ENCODE measurements at regions not wholly inside any gene's neighbourhood (a gene's known extent, or its start where the extent isn't known, plus 50 kb on each side); places are given as distances from the start of the nearest gene placed in this dataset.

GRCh38 chr9:107782789-107783188 lies 293.2 kb upstream of the KLF4 start:
- Histone ChIP-seq H3K36me3 (ENCODE audit: control insufficient read depth in 2 of 2, insufficient read depth in 1 of 2, low read length in 2 of 2) (no peaks in the 10 kb centered on the region), H3K27ac (ENCODE audit: extremely low read depth, low read depth, low read length) (no peak overlapping the region), H3K9me3 (ENCODE audit: control insufficient read depth, insufficient read depth, low read depth, low read length) (no peaks in the 10 kb centered on the region), H3K4me3 (ENCODE audit: low read depth, low read length) (no peak overlapping the region), H3K4me1 (ENCODE audit: control insufficient read depth, insufficient read depth, low read length) (no peaks in the 10 kb centered on the region)
- POLR2A ChIA-PET = no interaction called here
- CTCF ChIA-PET = no interaction called here
- TF ChIP-seq BCL11A (tag by site-specific recombination; IDR thresholded peaks at IDR 0.05; ENCODE audit: low read depth) = no peak
- TF ChIP-seq ZNF747 (tag by site-specific recombination; IDR thresholded peaks at IDR 0.05) = no peak
- no peak for TF ChIP-seq ZNF114 (tag by site-specific recombination; IDR thresholded peaks at IDR 0.05)
- no peak for TF ChIP-seq ZBTB17 (tag by site-specific recombination; IDR thresholded peaks at IDR 0.05)
- TF ChIP-seq ZNF510 (tag by site-specific recombination; IDR thresholded peaks at IDR 0.05; ENCODE audit: insufficient replicate concordance) = no peak
- TF ChIP-seq ZBTB6 (tag by site-specific recombination; IDR thresholded peaks at IDR 0.05) = no peak

DNA sequence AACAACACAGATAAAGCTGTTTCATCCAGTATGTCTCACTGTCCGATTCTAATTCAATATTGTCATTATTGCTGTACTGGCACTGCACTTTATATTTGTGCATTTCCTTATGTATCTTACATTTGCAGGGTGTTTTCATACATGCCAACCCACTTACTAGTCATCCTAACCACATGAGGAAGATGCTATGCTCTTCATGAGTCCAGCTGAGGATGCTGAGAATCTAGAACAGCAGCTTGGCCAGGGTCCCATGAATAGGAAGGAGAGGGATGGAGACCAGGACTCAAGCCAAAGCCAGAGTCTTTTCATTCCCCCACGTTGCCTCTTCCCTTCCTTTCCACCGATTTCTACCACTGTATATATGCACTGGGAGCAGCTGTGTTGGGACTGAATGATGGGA lies 292.8 kb upstream of the KLF4 start:
- H3K27ac ChIP-seq (ENCODE audit: extremely low read depth, low read depth, low read length) = no peak overlapping the region
- POLR2A ChIA-PET = no interaction called here

More for the DNA sequence above, 292.8 kb upstream of the KLF4 start:
- TF ChIP-seq ZNF274 (IDR thresholded peaks at IDR 0.05; ENCODE audit: low read length) (no peak), ZNF274 (tag by site-specific recombination; IDR thresholded peaks at IDR 0.05; ENCODE audit: borderline replicate concordance) (no peak), ZNF202 (tag by site-specific recombination; IDR thresholded peaks at IDR 0.05; ENCODE audit: borderline replicate concordance) (no peak), ZNF792 (tag by site-specific recombination; IDR thresholded peaks at IDR 0.05) (no peak), ZNF266 (tag by site-specific recombination; IDR thresholded peaks at IDR 0.05; ENCODE audit: low read depth) (no peak), ZEB2 (tag by site-specific recombination; IDR thresholded peaks at IDR 0.05) (no peak), ZNF561 (tag by site-specific recombination; IDR thresholded peaks at IDR 0.05; ENCODE audit: borderline replicate concordance) (no peak), ZNF549 (tag by site-specific recombination; IDR thresholded peaks at IDR 0.05) (no peak), ZNF596 (tag by site-specific recombination; IDR thresholded peaks at IDR 0.05) (no peak), ZNF248 (tag by site-specific recombination; IDR thresholded peaks at IDR 0.05) (no peak), GLIS2 (tag by site-specific recombination; IDR thresholded peaks at IDR 0.05) (no peak), ZSCAN23 (tag by site-specific recombination; IDR thresholded peaks at IDR 0.05) (no peak), KLF17 (tag by site-specific recombination; IDR thresholded peaks at IDR 0.05) (no peak), ZNF513 (tag by site-specific recombination; IDR thresholded peaks at IDR 0.05) (no peak), SCRT2 (tag by site-specific recombination; IDR thresholded peaks at IDR 0.05) (no peak), ZNF302 (tag by site-specific recombination; IDR thresholded peaks at IDR 0.05; ENCODE audit: low read depth) (no peak)
- TF ChIP-seq, protein P1, sequence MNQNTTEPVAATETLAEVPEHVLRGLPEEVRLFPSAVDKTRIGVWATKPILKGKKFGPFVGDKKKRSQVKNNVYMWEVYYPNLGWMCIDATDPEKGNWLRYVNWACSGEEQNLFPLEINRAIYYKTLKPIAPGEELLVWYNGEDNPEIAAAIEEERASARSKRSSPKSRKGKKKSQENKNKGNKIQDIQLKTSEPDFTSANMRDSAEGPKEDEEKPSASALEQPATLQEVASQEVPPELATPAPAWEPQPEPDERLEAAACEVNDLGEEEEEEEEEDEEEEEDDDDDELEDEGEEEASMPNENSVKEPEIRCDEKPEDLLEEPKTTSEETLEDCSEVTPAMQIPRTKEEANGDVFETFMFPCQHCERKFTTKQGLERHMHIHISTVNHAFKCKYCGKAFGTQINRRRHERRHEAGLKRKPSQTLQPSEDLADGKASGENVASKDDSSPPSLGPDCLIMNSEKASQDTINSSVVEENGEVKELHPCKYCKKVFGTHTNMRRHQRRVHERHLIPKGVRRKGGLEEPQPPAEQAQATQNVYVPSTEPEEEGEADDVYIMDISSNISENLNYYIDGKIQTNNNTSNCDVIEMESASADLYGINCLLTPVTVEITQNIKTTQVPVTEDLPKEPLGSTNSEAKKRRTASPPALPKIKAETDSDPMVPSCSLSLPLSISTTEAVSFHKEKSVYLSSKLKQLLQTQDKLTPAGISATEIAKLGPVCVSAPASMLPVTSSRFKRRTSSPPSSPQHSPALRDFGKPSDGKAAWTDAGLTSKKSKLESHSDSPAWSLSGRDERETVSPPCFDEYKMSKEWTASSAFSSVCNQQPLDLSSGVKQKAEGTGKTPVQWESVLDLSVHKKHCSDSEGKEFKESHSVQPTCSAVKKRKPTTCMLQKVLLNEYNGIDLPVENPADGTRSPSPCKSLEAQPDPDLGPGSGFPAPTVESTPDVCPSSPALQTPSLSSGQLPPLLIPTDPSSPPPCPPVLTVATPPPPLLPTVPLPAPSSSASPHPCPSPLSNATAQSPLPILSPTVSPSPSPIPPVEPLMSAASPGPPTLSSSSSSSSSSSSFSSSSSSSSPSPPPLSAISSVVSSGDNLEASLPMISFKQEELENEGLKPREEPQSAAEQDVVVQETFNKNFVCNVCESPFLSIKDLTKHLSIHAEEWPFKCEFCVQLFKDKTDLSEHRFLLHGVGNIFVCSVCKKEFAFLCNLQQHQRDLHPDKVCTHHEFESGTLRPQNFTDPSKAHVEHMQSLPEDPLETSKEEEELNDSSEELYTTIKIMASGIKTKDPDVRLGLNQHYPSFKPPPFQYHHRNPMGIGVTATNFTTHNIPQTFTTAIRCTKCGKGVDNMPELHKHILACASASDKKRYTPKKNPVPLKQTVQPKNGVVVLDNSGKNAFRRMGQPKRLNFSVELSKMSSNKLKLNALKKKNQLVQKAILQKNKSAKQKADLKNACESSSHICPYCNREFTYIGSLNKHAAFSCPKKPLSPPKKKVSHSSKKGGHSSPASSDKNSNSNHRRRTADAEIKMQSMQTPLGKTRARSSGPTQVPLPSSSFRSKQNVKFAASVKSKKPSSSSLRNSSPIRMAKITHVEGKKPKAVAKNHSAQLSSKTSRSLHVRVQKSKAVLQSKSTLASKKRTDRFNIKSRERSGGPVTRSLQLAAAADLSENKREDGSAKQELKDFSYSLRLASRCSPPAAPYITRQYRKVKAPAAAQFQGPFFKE (tag by site-specific recombination; IDR thresholded peaks at IDR 0.05; ENCODE audit: borderline replicate concordance) = no peak
- CTCF ChIA-PET = no interaction called here
- Histone ChIP-seq H3K4me3 (ENCODE audit: low read depth, low read length) (no peak overlapping the region), H3K9me3 (ENCODE audit: control insufficient read depth, insufficient read depth, low read depth, low read length) (no peaks in the 10 kb centered on the region), H3K4me1 (ENCODE audit: control insufficient read depth, insufficient read depth, low read length) (no peaks in the 10 kb centered on the region), H3K36me3 (ENCODE audit: control insufficient read depth in 2 of 2, insufficient read depth in 1 of 2, low read length in 2 of 2) (no peaks in the 10 kb centered on the region)
